HUDEP-2 (cell line): ENCODE measurements at regions not wholly inside any gene's neighbourhood (a gene's known extent, or its start where the extent isn't known, plus 50 kb on each side); places are given as distances from the start of the nearest gene placed in this dataset.

Source experiments
- DNase-seq, 76 experiments: peaks; one replicate each; lab custom pipeline; 2025; ENCODE audit not compliant: unreplicated experiment in 76 of 76; lab: John Stamatoyannopoulos, UW

DNA sequence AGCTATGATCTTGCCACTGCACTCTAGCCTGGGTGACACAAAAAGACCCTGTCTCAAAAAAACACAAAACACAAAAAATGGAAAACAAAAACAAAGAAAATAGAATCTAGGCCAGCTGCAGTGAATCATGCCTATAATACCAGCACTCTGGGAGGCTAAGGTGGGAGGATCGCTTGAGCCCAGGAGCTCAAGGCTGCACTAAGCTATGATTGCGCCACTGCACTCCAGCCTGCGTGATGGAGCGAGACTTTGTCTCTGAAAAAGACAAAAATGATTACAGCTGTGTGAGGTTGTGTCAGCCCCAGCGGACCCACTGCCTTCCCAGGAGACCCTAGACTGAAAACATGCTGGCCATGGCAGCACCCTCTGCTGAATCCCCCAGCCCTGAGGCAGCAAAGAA lies 80.2 kb upstream of the ZBTB40 start:
- no peak for DNase-seq

GRCh38 chr1:22373252-22373651 lies 78.4 kb upstream of the ZBTB40 start:
- no peak for DNase-seq

GRCh38 chr1:22374001-22374400 lies 77.7 kb upstream of the ZBTB40 start:
- DNase-seq, result no peak

- DNase-seq, result no peak
Measured at GRCh38 chr1:22375601-22376000, 76.0 kb upstream of the ZBTB40 start.

- DNase-seq, result no peak
Measured at GRCh38 chr1:22376001-22376400, 75.7 kb upstream of the ZBTB40 start.

DNA sequence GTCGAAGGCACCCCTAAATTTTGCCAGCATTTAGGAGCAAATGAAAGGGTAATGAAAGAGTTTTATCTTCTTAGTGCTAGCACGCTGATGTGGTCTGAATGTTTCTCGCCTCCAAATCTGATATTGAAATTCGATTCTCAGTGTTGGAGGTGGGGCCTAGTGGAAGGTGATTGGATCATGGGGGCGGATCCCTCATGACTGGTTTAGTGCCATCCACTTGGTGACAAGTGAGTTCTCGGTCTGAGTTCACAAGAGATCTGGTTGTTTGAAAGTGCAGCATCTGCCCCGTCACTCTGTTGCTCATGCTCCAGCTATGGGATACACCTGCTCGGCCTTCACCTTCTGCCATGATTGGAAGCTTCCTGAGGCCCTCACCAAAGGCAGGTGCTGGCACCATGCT lies 75.1 kb upstream of the ZBTB40 start:
- DNase-seq, result no peak

DNA sequence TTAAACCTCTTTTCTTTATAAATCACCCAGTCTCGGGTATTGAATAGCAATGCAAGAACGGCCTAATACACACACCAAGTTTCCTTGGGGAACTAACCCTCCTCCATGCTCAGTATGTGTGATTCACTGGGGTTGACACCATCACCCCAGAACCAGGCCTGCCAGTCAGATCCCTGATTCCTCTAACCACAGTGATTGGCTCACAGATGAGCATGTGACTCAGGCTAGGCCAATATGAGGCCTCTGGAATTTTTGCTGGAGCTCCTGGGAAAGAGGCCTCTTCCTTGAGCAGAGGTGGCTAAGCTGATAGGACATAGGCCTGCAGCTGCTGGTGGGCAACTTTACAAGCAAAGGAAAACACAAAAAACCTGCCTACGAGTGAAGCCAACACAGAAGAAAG lies 74.7 kb upstream of the ZBTB40 start:
- no peak for DNase-seq

DNA sequence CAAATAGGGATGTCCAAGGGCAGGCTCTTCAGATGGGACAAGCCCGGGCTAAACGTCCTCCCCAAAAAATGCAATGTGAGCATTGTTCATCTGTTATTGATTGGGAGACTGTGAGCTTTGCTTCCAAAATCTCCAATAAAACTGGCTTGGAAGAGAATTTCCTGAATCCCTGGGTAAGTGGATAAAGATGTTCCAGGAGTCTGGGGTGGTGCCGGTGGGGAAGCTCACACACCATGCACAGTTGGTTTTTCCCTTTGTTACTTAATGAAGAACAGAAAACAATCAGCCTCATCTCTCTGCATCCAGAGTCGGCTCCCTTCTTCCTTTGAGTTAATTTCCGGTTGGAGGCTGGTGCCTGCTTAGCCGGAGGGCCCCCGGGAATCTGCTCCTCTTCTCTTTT lies 72.1 kb upstream of the ZBTB40 start:
- no peak for DNase-seq

DNA sequence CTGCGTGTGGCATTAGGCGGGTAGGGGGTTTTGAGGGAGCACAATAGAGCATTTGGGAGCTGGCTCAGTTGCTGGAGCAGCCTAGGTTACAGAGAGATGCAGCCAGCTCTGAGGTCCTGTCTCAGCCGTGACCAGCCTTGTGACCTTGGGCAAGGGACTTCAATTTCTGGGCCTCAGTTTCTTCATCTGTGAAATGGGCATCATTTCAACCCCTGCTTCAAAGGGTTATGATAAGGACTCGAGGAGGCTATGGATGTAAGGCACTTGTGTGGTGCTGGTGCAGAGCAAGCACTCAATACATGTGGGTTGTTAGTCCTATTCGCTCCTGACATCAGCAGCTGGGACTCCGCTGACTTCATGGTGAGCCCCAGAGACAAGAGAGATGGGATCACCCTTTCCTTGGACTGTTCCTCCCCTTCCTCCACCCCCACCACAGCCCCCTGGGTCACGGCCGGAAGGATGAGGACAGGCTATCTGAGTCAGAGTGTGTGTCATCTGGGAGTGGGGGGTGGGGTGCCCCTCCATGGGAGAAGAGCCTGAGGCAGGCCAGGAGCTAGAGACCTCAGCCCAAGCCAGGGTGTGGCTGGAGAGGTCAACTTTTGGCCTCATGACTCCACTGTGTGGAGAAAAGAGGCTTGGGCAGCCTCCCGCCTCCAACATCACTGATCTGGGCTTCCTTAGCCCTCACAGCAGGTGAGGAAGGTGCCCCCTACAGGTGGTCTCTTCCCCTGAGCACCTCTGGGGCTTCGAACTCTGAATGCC lies 71.4 kb upstream of the ZBTB40 start:
- DNase-seq, result no peak

- no peak for DNase-seq
Measured at GRCh38 chr1:22383526-22384294, 67.9 kb upstream of the ZBTB40 start.

- no peak for DNase-seq
Measured at GRCh38 chr1:22385537-22385936, 66.1 kb upstream of the ZBTB40 start.

- DNase-seq, result no peak
Measured at GRCh38 chr1:22386774-22387173, 64.9 kb upstream of the ZBTB40 start.

- DNase-seq, result no peak
Measured at GRCh38 chr1:22387919-22388580, 63.6 kb upstream of the ZBTB40 start.

GRCh38 chr1:22388671-22389450 lies 62.8 kb upstream of the ZBTB40 start:
- DNase-seq, result no peak

- no peak for DNase-seq
Measured at GRCh38 chr1:22393587-22393986, 58.1 kb upstream of the ZBTB40 start.

- no peak for DNase-seq
Measured at GRCh38 chr1:22398656-22399420, 52.8 kb upstream of the ZBTB40 start.

DNA sequence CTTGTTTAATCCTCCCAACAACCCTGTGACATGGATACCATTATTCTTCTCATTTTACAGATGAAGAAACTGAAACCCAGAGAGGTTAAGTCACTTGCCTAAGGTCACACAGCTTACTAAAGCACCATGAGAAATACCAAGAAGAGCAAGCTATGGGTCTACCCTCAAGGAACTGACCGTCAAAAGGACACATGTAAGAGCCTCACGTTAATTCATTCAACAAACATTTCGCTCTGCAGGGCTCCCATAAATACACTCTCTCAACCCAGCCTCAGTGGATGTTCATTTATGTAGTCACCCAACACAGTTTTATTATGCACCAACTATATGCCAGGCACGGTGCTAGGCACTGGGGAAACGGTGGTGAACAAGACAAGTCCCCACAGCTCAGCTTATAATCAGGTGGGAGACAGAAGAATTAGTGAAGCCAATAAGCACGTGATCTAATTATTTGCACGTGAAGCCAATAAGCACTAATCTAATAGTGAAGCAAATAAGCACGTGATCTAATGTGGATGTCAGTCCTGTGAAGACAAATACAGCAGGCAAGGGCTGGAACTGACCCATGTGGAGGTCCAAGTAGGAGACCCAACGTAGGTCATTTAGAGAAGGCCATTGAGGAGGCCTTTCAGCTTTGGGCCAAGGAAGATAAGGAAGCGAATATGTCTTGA lies 52.1 kb upstream of the ZBTB40 start:
- DNase-seq, result no peak
